ENCODE measurements at regions not wholly inside any gene's neighbourhood (a gene's known extent, or its start where the extent isn't known, plus 50 kb on each side); places are given as distances from the start of the nearest gene placed in this dataset.

GRCh38 chr5:73338256-73339050, 110.1 kb downstream of the FOXD1 start:
- no peak for DNase-seq

GRCh38 chr5:73337586-73338255, 110.9 kb downstream of the FOXD1 start:
- DNase-seq = no peak

- DNase-seq = no peak
These were observed 112.2 kb downstream of the FOXD1 start for GRCh38 chr5:73336366-73336765.

GRCh38 chr5:73333944-73334703, 114.5 kb downstream of the FOXD1 start:
- DNase-seq = no peak

GRCh38 chr5:73330613-73331012, 118.0 kb downstream of the FOXD1 start:
- no peak for DNase-seq

GRCh38 chr5:73328640-73329039, 119.9 kb downstream of the FOXD1 start:
- no peak for DNase-seq

- DNase-seq = no peak
These were observed 120.6 kb downstream of the FOXD1 start for GRCh38 chr5:73327908-73328455.

- DNase-seq = no peak
These were observed 123.0 kb downstream of the FOXD1 start for GRCh38 chr5:73325546-73325945.

- DNase-seq = no peak
These were observed 125.1 kb downstream of the FOXD1 start for GRCh38 chr5:73323466-73323865.

- no peak for DNase-seq
These were observed 126.0 kb downstream of the FOXD1 start for GRCh38 chr5:73322437-73323076.

- no peak for DNase-seq
These were observed 126.7 kb downstream of the FOXD1 start for GRCh38 chr5:73321757-73322436.

GRCh38 chr5:73319036-73319435, 129.5 kb downstream of the FOXD1 start:
- no peak for DNase-seq

- no peak for DNase-seq
These were observed 130.3 kb downstream of the FOXD1 start for GRCh38 chr5:73318308-73318719.

GRCh38 chr5:73317523-73317922, 131.1 kb downstream of the FOXD1 start:
- no peak for DNase-seq

GRCh38 chr5:73314395-73315257, 134.0 kb downstream of the FOXD1 start:
- DNase-seq = no peak

- DNase-seq = no peak
These were observed 135.6 kb downstream of the FOXD1 start for GRCh38 chr5:73312872-73313510.

- peak in 2 of 5 experiments; percentile 31 to 65 for DNase-seq
These were observed 136.3 kb downstream of the FOXD1 start for GRCh38 chr5:73312146-73312871.

- no peak for DNase-seq
These were observed 137.1 kb downstream of the FOXD1 start for GRCh38 chr5:73311291-73312110.
